Hepatocyte (in vitro differentiated cells): ENCODE measurements at regions not wholly inside any gene's neighbourhood (a gene's known extent, or its start where the extent isn't known, plus 50 kb on each side); places are given as distances from the start of the nearest gene placed in this dataset.

Experiments
- DNase-seq: peaks from one replicate; pipeline ENCODE4 v3.0.0-alpha.2; 2016; ENCODE audit warnings: low spot score
- H2AFZ ChIP-seq: fragments of 200-600 bp; sonication (generic); 2 replicates; pipeline ENCODE4 v1.6.0; 2016; ENCODE audit warnings: antibody characterized with exemption, mild to moderate bottlenecking
- H3K27ac ChIP-seq: fragments of 200-600 bp; sonication (generic); 2 replicates; pipeline ENCODE4 v1.5.1; 2016; ENCODE audit warnings: mild to moderate bottlenecking
- H3K27me3 ChIP-seq: fragments of 200-600 bp; sonication (generic); 2 replicates; pipeline ENCODE4 v1.6.1; 2016
- H3K36me3 ChIP-seq: fragments of 200-600 bp; sonication (generic); replicated peaks from 2 replicates; pipeline ENCODE4 v1.5.1; 2016; ENCODE audit warnings: low read depth; ENCODE audit not compliant: insufficient read depth
- H3K4me1 ChIP-seq: fragments of 200-600 bp; sonication (generic); 2 replicates; pipeline ENCODE4 v1.5.1; 2016; ENCODE audit warnings: mild to moderate bottlenecking, moderate library complexity; ENCODE audit not compliant: insufficient read depth
- H3K4me2 ChIP-seq: fragments of 200-600 bp; sonication (generic); 2 replicates; pipeline ENCODE4 v1.6.0; 2016
- H3K4me3 ChIP-seq: fragments of 200-600 bp; sonication (generic); 2 replicates; pipeline ENCODE4 v1.5.1; 2016; ENCODE audit warnings: mild to moderate bottlenecking
- H3K79me2 ChIP-seq: fragments of 200-600 bp; sonication (generic); 2 replicates; pipeline ENCODE4 v1.6.0; 2017; ENCODE audit warnings: mild to moderate bottlenecking
- H3K9me2 ChIP-seq: fragments of 200-600 bp; sonication (generic); replicated peaks from 2 replicates; pipeline ENCODE4 v1.6.0; 2017; ENCODE audit warnings: mild to moderate bottlenecking; ENCODE audit not compliant: insufficient read depth
- H3K9me3 ChIP-seq: fragments of 200-600 bp; sonication (generic); 2 replicates; pipeline ENCODE4 v1.5.1; 2016; ENCODE audit warnings: low read depth, mild to moderate bottlenecking
- H4K20me1 ChIP-seq: fragments of 200-600 bp; sonication (generic); 2 replicates; pipeline ENCODE4 v1.6.0; 2016; ENCODE audit warnings: mild to moderate bottlenecking; ENCODE audit not compliant: insufficient read depth, poor library complexity, severe bottlenecking
- EZH2 ChIP-seq: fragments of 200-600 bp; sonication (generic); IDR thresholded peaks from 2 replicates; pipeline ENCODE4 v1.6.1; 2016; ENCODE audit warnings: antibody characterized with exemption, mild to moderate bottlenecking, borderline replicate concordance
- EZH2phosphoT487 ChIP-seq: fragments of 200-600 bp; sonication (generic); IDR thresholded peaks from one replicate; pipeline ENCODE4 v1.6.1; 2018; ENCODE audit warnings: antibody characterized with exemption, mild to moderate bottlenecking, low read depth, moderate library complexity; ENCODE audit not compliant: unreplicated experiment, severe bottlenecking
- WGBS: methylation state at CpG from one replicate; pipeline ENCODE4 v1.1.6; 2016; ENCODE audit warnings: low lambda C conversion rate; ENCODE audit errors: missing lambda C conversion rate; 5-methylcytosine and 5-hydroxymethylcytosine counted together
- TF ChIP-seq, protein P1 (sequence below): fragments of 200-600 bp; sonication (generic); IDR thresholded peaks from 2 replicates; pipeline ENCODE4 v1.5.1; 2016; ENCODE audit warnings: antibody characterized with exemption, mild to moderate bottlenecking; ENCODE audit not compliant: poor library complexity

DNA sequence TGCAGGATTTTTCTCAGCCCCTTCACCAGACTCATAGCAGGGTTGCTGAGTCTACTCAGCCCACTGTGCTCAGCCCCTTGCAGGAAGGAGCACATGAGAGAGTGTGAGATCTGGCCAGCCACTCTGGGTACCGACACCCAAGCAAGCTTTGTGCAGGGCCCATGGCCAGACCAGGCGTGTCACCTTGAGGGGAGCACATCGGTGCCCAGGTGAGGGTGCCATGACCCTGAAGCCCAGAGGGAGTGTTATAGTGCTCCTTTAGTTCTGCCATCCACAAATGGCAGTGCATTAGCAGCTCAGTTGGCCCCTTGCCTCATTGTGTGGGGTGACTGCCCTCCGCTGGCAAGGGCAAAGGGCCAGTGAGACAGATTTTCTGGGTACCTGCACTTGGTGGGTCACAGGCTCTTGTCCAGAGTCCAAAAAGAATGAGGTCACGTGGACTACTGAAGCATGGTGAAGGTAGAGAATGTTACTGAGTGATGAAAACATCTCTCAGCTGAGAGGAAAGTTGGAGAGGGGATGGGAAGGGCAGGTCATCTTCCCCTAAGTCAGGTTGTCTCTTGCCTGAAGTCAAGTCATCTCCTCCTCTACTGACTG is 181.8 kb downstream of the MACC1 start:
- H3K9me2 ChIP-seq: no peaks in the 10 kb centered on the region
- H3K4me3 ChIP-seq: no peak overlapping the region
- H3K79me2 ChIP-seq: no peaks in the 10 kb centered on the region
- H4K20me1 ChIP-seq: no peaks in the 10 kb centered on the region
- 87% methylated on average over 5 of the region's 5 CpGs for WGBS
- H3K4me2 ChIP-seq: no peak overlapping the region
- H3K36me3 ChIP-seq: no peaks in the 10 kb centered on the region
- H3K27me3 ChIP-seq: no peaks in the 10 kb centered on the region
- H3K27ac ChIP-seq: no peak overlapping the region
- no peaks in the 10 kb centered on the region for H3K9me3 ChIP-seq
- TF ChIP-seq EZH2 (no peak), EZH2phosphoT487 (no peak)
- TF ChIP-seq, protein P1, sequence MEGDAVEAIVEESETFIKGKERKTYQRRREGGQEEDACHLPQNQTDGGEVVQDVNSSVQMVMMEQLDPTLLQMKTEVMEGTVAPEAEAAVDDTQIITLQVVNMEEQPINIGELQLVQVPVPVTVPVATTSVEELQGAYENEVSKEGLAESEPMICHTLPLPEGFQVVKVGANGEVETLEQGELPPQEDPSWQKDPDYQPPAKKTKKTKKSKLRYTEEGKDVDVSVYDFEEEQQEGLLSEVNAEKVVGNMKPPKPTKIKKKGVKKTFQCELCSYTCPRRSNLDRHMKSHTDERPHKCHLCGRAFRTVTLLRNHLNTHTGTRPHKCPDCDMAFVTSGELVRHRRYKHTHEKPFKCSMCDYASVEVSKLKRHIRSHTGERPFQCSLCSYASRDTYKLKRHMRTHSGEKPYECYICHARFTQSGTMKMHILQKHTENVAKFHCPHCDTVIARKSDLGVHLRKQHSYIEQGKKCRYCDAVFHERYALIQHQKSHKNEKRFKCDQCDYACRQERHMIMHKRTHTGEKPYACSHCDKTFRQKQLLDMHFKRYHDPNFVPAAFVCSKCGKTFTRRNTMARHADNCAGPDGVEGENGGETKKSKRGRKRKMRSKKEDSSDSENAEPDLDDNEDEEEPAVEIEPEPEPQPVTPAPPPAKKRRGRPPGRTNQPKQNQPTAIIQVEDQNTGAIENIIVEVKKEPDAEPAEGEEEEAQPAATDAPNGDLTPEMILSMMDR: no peak
- H2AFZ ChIP-seq: no peak overlapping the region
- H3K4me1 ChIP-seq: no peaks in the 10 kb centered on the region
- DNase-seq: no peak

DNA sequence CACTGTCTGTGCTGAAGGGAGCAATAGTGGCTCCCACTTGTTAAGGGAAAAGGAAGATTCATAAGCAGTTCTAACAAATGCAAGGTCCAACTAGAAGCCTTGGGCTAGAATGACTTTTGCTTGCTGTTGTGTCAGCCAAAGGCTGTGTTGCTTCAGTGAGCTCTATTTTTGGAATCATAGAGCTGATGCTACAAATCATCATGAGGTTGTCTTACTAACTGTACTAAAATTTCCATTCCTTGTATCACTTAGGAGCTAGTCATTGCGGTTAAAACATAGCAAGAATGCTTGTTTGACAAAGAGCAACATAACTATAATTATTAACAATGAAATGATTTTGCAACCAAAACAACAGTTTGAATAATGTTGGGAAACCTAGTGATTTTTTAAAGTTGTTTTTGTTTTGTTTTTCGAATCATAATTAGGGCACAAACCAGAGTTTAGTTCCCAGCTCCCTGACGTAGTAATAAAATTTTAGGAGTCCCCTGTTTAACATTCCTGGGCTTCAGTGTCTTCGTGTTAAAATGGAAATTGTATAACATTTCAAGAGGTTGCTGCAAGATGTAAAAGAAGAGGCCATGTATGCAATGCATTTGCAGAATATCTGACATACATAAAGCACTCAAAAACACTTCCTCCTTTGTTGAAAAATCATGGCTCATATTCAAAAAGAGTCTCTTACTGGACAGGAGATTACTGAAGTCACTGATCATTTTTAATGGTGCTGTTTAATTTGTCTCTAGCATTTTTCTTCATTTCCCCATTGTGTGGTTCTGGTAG is 183.4 kb downstream of the MACC1 start:
- Histone ChIP-seq H3K27ac (no peak overlapping the region), H3K9me2 (no peaks in the 10 kb centered on the region), H3K79me2 (no peaks in the 10 kb centered on the region), H3K4me3 (no peak overlapping the region), H3K9me3 (no peaks in the 10 kb centered on the region), H3K4me2 (no peak overlapping the region), H3K27me3 (no peaks in the 10 kb centered on the region), H4K20me1 (no peaks in the 10 kb centered on the region), H3K4me1 (no peaks in the 10 kb centered on the region), H2AFZ (no peak overlapping the region), H3K36me3 (no peaks in the 10 kb centered on the region)
- WGBS: 72% methylated on average over 4 of the region's 4 CpGs
- TF ChIP-seq EZH2phosphoT487 (no peak), EZH2 (no peak)
- TF ChIP-seq, protein P1: no peak
- no peak for DNase-seq

DNA sequence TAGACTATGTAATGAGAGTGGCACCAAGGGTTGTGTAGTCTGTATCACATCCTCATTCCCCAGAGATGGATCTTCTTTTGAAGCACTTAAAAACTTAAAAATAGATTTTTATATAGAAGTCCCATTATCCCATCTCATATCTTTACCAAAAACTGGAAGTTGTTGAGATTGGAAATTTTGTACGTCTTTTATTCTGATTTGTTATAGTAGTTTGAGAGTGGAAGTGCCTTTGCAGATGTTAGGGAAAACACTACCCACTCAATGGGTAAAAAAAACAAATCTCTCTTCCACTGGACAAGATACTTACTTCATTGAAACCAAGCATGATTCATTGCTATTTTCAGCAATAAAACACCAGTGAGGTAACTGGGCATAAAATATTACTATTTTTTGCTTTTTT is 184.4 kb downstream of the MACC1 start:
- H3K27ac ChIP-seq: no peak overlapping the region
- no peak overlapping the region for H3K4me3 ChIP-seq
- H3K4me1 ChIP-seq: no peaks in the 10 kb centered on the region
- H3K4me2 ChIP-seq: no peak overlapping the region
- H3K79me2 ChIP-seq: no peaks in the 10 kb centered on the region
- 93% methylated on average over 1 of the region's 1 CpG for WGBS
- no peaks in the 10 kb centered on the region for H3K36me3 ChIP-seq
- no peaks in the 10 kb centered on the region for H3K27me3 ChIP-seq
- H2AFZ ChIP-seq: no peak overlapping the region
- no peak for DNase-seq
- H3K9me3 ChIP-seq: no peaks in the 10 kb centered on the region
- H4K20me1 ChIP-seq: no peaks in the 10 kb centered on the region
- no peaks in the 10 kb centered on the region for H3K9me2 ChIP-seq
- TF ChIP-seq EZH2phosphoT487 (no peak), EZH2 (no peak)
- TF ChIP-seq, protein P1: no peak
